ENCODE measurements at regions not wholly inside any gene's neighbourhood (a gene's known extent, or its start where the extent isn't known, plus 50 kb on each side); places are given as distances from the start of the nearest gene placed in this dataset.

- H3K27ac Mint-ChIP-seq = no peak overlapping the region
- peaks cover 18% of the 10 kb centered on the region for H3K27me3 Mint-ChIP-seq (ENCODE audit: insufficient read depth)
Measured at GRCh38 chr3:3559786-3560185, 239.4 kb upstream of the LRRN1 start.

GRCh38 chr3:3556078-3556477 is 243.2 kb upstream of the LRRN1 start:
- H3K36me3 ChIP-seq (ENCODE audit: control insufficient read depth, insufficient read depth, low read length) = no peaks in the 10 kb centered on the region
- H3K27ac ChIP-seq (ENCODE audit: low read depth, low read length) = no peak overlapping the region
- 86% methylated on average over 3 of the region's 3 CpGs; no CpG with 5 or more reads in 1 of the 2 experiments for WGBS, 2 experiments (ENCODE audit: insufficient coverage in 1 of 2, insufficient read length in 1 of 2)
- no peak for TF ChIP-seq CTCF (conservative IDR thresholded peaks at IDR 0.05)
- H3K4me3 ChIP-seq (ENCODE audit: low read length) = no peak overlapping the region
- no peak overlapping the region for H3K4me3 Mint-ChIP-seq
- no peaks in the 10 kb centered on the region for H3K9me3 Mint-ChIP-seq
- no peak for DNase-seq
- no peaks in the 10 kb centered on the region for H3K36me3 Mint-ChIP-seq (ENCODE audit: low read depth)
- H3K4me1 Mint-ChIP-seq = no peaks in the 10 kb centered on the region
- H3K27me3 ChIP-seq (ENCODE audit: control insufficient read depth, insufficient read depth, low read length, poor library complexity, severe bottlenecking) = no peaks in the 10 kb centered on the region
- no peak overlapping the region for H3K27ac Mint-ChIP-seq
- peaks cover 15% of the 10 kb centered on the region for H3K27me3 Mint-ChIP-seq (ENCODE audit: insufficient read depth)
- no peaks in the 10 kb centered on the region for H3K4me1 ChIP-seq (ENCODE audit: control insufficient read depth, insufficient read depth, low read length)
- no peak overlapping the region for H3K9ac ChIP-seq (ENCODE audit: extremely low read depth, low read length, poor library complexity, severe bottlenecking)
- H3K9me3 ChIP-seq (ENCODE audit: control insufficient read depth, low read length) = no peaks in the 10 kb centered on the region

More at GRCh38 chr3:3559786-3560185, 239.4 kb upstream of the LRRN1 start:
- DNase-seq = no peak
- 88 to 90% methylated on average over 1 to 2 of the region's 2 CpGs for WGBS, 2 experiments (ENCODE audit: insufficient coverage in 1 of 2, insufficient read length in 1 of 2)
- no peaks in the 10 kb centered on the region for H3K36me3 ChIP-seq (ENCODE audit: control insufficient read depth, insufficient read depth, low read length)
- no peak overlapping the region for H3K9ac ChIP-seq (ENCODE audit: extremely low read depth, low read length, poor library complexity, severe bottlenecking)
- H3K4me1 Mint-ChIP-seq = no peaks in the 10 kb centered on the region
- no peaks in the 10 kb centered on the region for H3K4me1 ChIP-seq (ENCODE audit: control insufficient read depth, insufficient read depth, low read length)
- no peak overlapping the region for H3K4me3 ChIP-seq (ENCODE audit: low read length)
- no peaks in the 10 kb centered on the region for H3K27me3 ChIP-seq (ENCODE audit: control insufficient read depth, insufficient read depth, low read length, poor library complexity, severe bottlenecking)
- H3K9me3 Mint-ChIP-seq = no peaks in the 10 kb centered on the region
- no peaks in the 10 kb centered on the region for H3K9me3 ChIP-seq (ENCODE audit: control insufficient read depth, low read length)
- TF ChIP-seq CTCF (conservative IDR thresholded peaks at IDR 0.05) = no peak
- H3K4me3 Mint-ChIP-seq = no peak overlapping the region
- no peak overlapping the region for H3K27ac ChIP-seq (ENCODE audit: low read depth, low read length)
- H3K36me3 Mint-ChIP-seq (ENCODE audit: low read depth) = no peaks in the 10 kb centered on the region

- H3K9me3 ChIP-seq (ENCODE audit: control insufficient read depth, low read length) = peaks cover 3% of the 10 kb centered on the region
- Mint-ChIP-seq H3K36me3 (ENCODE audit: low read depth) (no peaks in the 10 kb centered on the region), H3K4me1 (no peaks in the 10 kb centered on the region), H3K27ac (no peak overlapping the region), H3K9me3 (peaks cover 5% of the 10 kb centered on the region), H3K27me3 (ENCODE audit: insufficient read depth) (peaks cover 14% of the 10 kb centered on the region), H3K4me3 (no peak overlapping the region)
- no peak for DNase-seq
- 82 to 94% methylated on average over 6 of the region's 6 CpGs for WGBS, 2 experiments (ENCODE audit: insufficient coverage in 1 of 2, insufficient read length in 1 of 2)
- H3K4me3 ChIP-seq (ENCODE audit: low read length) = no peak overlapping the region
- H3K4me1 ChIP-seq (ENCODE audit: control insufficient read depth, insufficient read depth, low read length) = no peaks in the 10 kb centered on the region
- H3K27ac ChIP-seq (ENCODE audit: low read depth, low read length) = no peak overlapping the region
- H3K27me3 ChIP-seq (ENCODE audit: control insufficient read depth, insufficient read depth, low read length, poor library complexity, severe bottlenecking) = no peaks in the 10 kb centered on the region
- no peaks in the 10 kb centered on the region for H3K36me3 ChIP-seq (ENCODE audit: control insufficient read depth, insufficient read depth, low read length)
- no peak overlapping the region for H3K9ac ChIP-seq (ENCODE audit: extremely low read depth, low read length, poor library complexity, severe bottlenecking)
- no peak for TF ChIP-seq CTCF (conservative IDR thresholded peaks at IDR 0.05)
Measured at GRCh38 chr3:3553236-3553635, 246.0 kb upstream of the LRRN1 start.
